ENCODE measurements at regions not wholly inside any gene's neighbourhood (a gene's known extent, or its start where the extent isn't known, plus 50 kb on each side); places are given as distances from the start of the nearest gene placed in this dataset.
"Not testable (repeated sequence)": the region's sequence is repeated elsewhere in the genome, so short reads cannot be mapped to it uniquely, and the experiment has no call there.

DNA sequence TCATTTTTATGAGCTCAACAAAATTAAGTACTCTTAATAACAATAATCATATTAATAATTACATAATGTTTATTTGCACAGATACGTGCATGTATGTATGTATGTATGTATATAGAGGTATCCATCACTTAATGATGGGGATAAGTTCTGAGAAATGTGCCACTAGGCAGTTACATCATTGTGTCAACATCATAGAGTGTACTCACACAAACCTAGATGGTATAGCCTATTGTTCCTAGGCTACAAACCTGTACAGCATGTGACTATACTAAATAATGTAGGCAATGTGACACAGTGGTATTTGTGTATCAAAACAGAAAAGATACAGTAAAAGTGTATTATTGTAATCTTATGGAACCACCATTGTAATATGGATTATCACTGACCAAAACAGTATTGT is 874.7 kb upstream of the GBE1 start:
- 77 to 80% methylated on average over 1 of the region's 1 CpG for WGBS, 2 donors
- no peaks in the 10 kb centered on the region for H3K4me1 ChIP-seq
- TF ChIP-seq, protein P1, sequence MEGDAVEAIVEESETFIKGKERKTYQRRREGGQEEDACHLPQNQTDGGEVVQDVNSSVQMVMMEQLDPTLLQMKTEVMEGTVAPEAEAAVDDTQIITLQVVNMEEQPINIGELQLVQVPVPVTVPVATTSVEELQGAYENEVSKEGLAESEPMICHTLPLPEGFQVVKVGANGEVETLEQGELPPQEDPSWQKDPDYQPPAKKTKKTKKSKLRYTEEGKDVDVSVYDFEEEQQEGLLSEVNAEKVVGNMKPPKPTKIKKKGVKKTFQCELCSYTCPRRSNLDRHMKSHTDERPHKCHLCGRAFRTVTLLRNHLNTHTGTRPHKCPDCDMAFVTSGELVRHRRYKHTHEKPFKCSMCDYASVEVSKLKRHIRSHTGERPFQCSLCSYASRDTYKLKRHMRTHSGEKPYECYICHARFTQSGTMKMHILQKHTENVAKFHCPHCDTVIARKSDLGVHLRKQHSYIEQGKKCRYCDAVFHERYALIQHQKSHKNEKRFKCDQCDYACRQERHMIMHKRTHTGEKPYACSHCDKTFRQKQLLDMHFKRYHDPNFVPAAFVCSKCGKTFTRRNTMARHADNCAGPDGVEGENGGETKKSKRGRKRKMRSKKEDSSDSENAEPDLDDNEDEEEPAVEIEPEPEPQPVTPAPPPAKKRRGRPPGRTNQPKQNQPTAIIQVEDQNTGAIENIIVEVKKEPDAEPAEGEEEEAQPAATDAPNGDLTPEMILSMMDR (IDR thresholded peaks at IDR 0.05), result no peak
- H3K9me3 ChIP-seq, result no peaks in the 10 kb centered on the region
- DNase-seq, result no peak
- ATAC-seq, result no peak
- no peaks in the 10 kb centered on the region for H3K36me3 ChIP-seq
- intact Hi-C loops (cut with DNase I), result no loop called here
- H3K27me3 ChIP-seq, result peaks cover 0 to 5% (median 0%) of the 10 kb centered on the region in 4 donors
- H3K27ac ChIP-seq, result no peak overlapping the region
- no peak for FAIRE-seq
- no peak overlapping the region for H3K4me3 ChIP-seq

DNA sequence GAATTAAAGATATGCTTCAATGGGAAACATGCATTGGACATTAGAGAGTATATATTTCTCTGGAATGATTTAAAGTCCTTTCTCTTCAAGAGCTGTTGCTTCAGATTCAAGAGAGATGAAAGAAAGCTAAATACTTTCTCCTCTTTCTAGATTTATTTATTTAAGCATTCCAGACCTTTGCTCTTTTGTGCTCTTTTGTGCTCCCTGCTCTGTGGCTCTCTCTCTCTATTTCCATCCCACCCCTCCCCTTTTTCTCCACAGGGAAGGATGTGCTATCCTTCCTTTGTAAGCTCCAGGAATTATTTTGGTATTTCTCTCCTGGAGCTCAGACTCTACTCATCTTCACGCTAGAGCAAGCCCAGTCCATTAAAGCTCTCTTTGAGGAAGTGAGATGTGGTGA is 871.9 kb upstream of the GBE1 start:
- intact Hi-C loops (cut with DNase I), result no loop called here
- FAIRE-seq (no peak), ATAC-seq (no peak), DNase-seq (no peak)
- peaks cover 0 to 6% (median 0%) of the 10 kb centered on the region in 3 donors for H3K4me1 ChIP-seq
- H3K27me3 ChIP-seq, result peaks cover 0 to 5% (median 0%) of the 10 kb centered on the region in 4 donors
- TF ChIP-seq, protein P1 (IDR thresholded peaks at IDR 0.05), result no peak
- no peak overlapping the region for H3K4me3 ChIP-seq
- no peaks in the 10 kb centered on the region for H3K36me3 ChIP-seq
- H3K27ac ChIP-seq, result no peak overlapping the region
- no peaks in the 10 kb centered on the region for H3K9me3 ChIP-seq
- 57 to 67% methylated on average over 1 of the region's 1 CpG for WGBS, 2 donors

DNA sequence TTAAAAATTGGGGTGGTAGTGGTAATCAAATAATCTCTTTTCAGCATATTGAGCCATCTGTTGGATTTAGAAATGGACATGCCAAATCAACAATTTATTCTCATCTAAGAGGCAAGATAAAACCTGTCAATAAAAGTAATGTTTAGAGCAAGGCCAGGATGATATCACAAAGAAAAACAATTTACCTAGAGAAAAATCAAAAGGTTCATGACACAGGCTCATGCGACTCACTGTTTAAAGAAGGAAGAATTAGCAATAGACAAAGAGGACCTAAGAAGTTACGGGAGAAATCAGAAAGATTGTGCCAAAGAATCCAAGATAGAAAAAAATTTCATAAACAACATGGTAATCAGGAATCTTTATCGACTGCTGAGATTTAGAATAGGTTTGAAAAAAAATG is 868.5 kb upstream of the GBE1 start:
- no peaks in the 10 kb centered on the region for H3K36me3 ChIP-seq
- H3K27me3 ChIP-seq, result peaks cover 0 to 5% (median 0%) of the 10 kb centered on the region in 4 donors
- DNase-seq, result no peak
- TF ChIP-seq, protein P1 (IDR thresholded peaks at IDR 0.05), result no peak
- no peak overlapping the region for H3K27ac ChIP-seq
- WGBS, 2 donors, result 85 to 92% methylated on average over 3 of the region's 3 CpGs
- H3K4me1 ChIP-seq, result peaks cover 0 to 10% (median 6%) of the 10 kb centered on the region in 3 donors
- ATAC-seq, result no peak
- no peak for FAIRE-seq
- intact Hi-C loops (cut with DNase I), result no loop called here
- no peak overlapping the region for H3K4me3 ChIP-seq
- no peaks in the 10 kb centered on the region for H3K9me3 ChIP-seq

DNA sequence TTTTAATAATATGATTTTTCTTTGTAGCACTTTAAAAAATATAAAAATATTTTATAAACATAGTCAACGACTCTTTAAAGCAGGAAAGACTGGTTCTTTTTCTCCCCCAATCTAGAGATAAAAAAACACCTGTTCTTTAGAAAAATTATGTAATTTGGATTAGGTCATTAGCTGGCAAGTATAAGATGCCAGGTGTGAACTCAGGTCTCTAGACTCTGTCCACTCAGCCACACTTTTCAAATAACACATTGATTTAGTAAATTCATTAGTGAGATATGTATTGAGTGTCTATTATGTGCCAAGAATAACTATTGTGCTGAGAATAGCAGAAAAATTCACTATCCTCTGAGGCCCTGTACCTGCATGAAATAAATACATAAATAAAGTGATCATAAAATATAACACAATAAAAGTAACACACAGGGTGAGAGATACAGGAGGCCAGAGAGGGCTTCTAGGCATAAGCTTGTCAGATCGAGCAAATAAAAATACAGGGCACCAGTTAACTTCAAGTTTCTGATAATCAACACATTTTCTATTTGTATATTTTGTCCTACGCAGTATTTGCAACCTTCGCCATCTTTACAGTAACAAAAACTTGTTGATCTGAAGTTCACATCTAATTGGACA is 867.1 kb upstream of the GBE1 start:
- H3K9me3 ChIP-seq, result no peaks in the 10 kb centered on the region
- no peak overlapping the region for H3K4me3 ChIP-seq
- peak; percentile 5 for FAIRE-seq
- TF ChIP-seq, protein P1 (IDR thresholded peaks at IDR 0.05), result no peak
- H3K4me1 ChIP-seq, result peaks cover 0 to 10% (median 6%) of the 10 kb centered on the region in 3 donors
- peak; percentile 95 to 98 (median 96) for ATAC-seq
- no peaks in the 10 kb centered on the region for H3K36me3 ChIP-seq
- DNase-seq, result peak in 2 of 6 donors; percentile 4 to 32
- peak overlapping the region in 3 of 4 donors; percentile 13 to 68 (median 51) for H3K27ac ChIP-seq
- H3K27me3 ChIP-seq, result no peaks in the 10 kb centered on the region
- 24 to 37% methylated on average over 4 of the region's 4 CpGs for WGBS, 2 donors
- intact Hi-C loops (cut with DNase I), result no loop called here

DNA sequence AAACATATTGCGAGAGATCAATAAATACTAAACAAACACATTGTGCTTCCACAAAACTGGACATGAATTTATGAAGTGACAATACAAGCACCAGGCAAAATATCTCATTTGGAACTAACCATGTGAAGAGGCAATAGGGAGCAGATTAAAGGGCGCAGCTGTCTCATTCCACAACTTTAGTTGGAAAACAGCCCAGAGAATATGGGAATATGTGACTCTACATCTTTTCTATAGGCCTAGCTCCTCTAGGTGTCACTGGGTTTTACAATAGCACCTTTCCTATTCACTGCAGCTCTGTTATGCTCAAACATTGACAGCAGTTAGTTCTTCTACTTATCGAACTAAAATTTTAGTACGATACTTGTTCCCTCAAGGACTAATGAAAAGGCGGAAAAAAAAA is 866.3 kb upstream of the GBE1 start:
- DNase-seq, result no peak
- 48 to 61% methylated on average over 5 of the region's 5 CpGs for WGBS, 2 donors
- no peaks in the 10 kb centered on the region for H3K9me3 ChIP-seq
- H3K27me3 ChIP-seq, result no peaks in the 10 kb centered on the region
- H3K36me3 ChIP-seq, result no peaks in the 10 kb centered on the region
- peak; percentile 25 to 73 (median 57) for ATAC-seq
- no peak overlapping the region for H3K4me3 ChIP-seq
- H3K4me1 ChIP-seq, result peaks cover 0 to 10% (median 6%) of the 10 kb centered on the region in 3 donors
- intact Hi-C loops (cut with DNase I), result no loop called here
- H3K27ac ChIP-seq, result peak overlapping the region in 3 of 4 donors; percentile 51 to 68 (median 54)
- TF ChIP-seq, protein P1 (IDR thresholded peaks at IDR 0.05), result no peak
- FAIRE-seq, result no peak

DNA sequence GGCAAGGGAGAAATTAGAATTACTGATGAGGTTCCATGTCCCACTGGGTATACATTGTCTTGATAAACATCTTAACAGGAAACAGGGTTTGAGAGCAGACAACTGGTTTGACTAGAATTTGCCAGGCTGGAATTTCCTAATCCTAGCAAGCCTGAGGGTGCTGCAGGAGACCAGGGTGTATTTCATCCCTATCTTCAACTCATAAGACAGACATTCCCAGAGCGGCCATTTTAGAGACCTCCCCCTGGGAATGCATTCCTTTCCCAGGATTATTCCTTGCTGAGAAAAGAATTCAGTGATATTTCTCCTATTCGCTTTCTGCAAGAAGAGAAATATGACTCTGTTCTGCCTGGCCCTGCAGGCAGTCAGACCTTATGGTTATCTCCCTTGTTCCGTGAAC is 859.3 kb upstream of the GBE1 start:
- intact Hi-C loops (cut with DNase I); H3K36me3 ChIP-seq; ATAC-seq; H3K27me3 ChIP-seq; H3K4me3 ChIP-seq; FAIRE-seq; H3K27ac ChIP-seq; H3K4me1 ChIP-seq; H3K9me3 ChIP-seq; DNase-seq: not testable (repeated sequence)
- WGBS, 2 donors, result 91 to 92% methylated on average over 3 of the region's 3 CpGs

Data from pancreas (tissue), 10 donors.